Activated T-helper 9 cell treated with anti-CD3 and anti-CD28 coated beads, Interleukin-2, amount 50 U/mL, for 16 hours (primary cell): ENCODE measurements at regions not wholly inside any gene's neighbourhood (a gene's known extent, or its start where the extent isn't known, plus 50 kb on each side); places are given as distances from the start of the nearest gene placed in this dataset.

Experiments
- DNase-seq: peaks from one replicate; pipeline ENCODE4 v3.0.0-alpha.2; 2020; ENCODE audit warnings: low read depth

DNA sequence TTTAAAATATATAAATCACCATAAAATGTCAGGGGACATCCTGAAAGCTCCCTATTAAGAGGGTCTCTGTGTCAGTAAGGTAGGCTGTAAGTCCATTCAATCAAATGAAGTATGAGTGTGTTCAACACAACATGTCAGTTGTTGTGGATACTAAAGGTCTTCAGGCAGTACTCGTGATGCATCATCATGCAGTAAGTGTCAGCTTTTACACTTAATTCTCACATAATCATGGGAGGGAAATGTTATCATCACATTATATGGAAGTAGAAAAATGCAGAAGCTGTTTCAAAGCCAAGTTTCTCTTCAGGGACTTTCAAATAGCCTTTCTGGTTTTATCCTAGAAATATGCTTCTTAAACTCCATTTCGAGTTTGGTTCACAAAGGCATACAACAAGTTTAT is 477.1 kb upstream of the ID2 start:
- DNase-seq, result no peak

DNA sequence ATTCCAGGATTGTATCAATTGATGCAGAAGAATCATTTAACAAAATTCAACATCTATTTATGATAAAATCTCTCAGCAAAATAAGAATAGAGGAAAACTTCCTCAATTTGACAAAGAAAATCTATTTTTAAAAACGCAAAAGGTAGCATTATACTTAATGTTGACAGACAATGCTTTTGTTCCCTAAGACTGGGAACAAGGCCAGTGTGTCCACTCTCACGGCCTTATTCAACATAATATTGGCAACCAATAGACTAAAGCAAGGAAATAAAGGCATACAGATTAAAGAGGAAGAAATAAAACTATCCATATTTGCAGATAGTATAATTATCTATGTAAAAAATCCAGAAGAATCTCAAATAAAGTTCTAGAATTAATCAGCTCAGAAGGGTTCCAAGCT is 472.4 kb upstream of the ID2 start:
- no peak for DNase-seq

DNA sequence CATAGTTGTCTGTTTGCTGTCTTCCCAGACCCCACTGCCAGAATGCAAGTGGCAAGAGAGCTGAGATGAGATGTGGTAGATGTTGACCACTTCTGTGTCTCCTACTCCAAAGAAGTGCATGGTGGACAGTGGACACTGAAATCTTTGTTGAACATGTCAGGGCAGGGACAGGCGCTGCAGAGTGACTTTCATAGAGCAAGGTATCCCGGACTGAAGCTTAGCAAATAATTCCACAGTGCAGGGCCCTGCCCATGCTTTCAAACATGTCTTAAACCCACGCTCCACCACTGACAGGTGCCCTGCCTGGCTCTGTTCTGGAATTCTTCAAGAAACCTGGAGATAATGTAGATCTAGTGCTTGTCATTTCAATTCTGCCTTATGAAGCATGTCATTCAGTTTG is 470.5 kb upstream of the ID2 start:
- no peak for DNase-seq

DNA sequence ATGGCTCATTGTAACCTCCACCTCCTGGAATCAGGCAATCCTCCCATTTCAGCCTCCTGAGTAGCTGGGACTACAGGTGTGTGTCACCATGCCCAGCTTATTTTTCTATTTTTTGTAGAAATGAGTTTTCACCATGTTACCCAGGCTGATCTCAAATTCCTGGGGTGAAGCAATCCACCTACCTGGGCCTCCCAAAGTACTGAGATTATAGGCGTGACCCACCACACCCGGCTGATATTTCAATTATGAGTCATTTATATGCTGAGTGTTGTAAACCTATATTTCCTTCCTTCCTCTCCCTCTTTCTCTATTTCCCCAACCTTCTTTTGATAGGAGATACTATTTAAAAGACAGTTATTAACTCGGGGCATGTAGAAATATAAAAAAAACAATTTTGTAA is 469.6 kb upstream of the ID2 start:
- no peak for DNase-seq

GRCh38 chr2:8214036-8214615 is 467.7 kb upstream of the ID2 start:
- DNase-seq, result no peak

- DNase-seq, result no peak
Observed at GRCh38 chr2:8215159-8215863, 466.5 kb upstream of the ID2 start.

DNA sequence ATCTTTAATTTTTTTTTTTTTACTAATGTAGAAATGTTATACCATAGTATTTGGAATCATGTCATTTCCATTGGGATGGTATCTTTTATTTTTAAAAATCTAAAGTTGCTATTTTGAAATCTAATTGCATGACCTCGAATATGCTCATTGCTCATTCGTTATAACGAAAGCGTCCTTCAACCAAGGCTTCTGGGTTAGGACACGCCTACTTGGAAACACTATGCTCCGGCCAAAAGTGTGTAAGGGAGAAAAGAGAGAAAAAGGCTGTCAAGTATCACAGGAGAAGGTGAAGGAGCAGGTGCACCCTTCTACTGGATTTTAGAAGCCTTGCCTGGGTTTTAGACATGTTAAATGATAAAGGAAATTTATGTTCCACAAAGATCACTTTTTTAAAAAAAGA is 465.9 kb upstream of the ID2 start:
- no peak for DNase-seq

DNA sequence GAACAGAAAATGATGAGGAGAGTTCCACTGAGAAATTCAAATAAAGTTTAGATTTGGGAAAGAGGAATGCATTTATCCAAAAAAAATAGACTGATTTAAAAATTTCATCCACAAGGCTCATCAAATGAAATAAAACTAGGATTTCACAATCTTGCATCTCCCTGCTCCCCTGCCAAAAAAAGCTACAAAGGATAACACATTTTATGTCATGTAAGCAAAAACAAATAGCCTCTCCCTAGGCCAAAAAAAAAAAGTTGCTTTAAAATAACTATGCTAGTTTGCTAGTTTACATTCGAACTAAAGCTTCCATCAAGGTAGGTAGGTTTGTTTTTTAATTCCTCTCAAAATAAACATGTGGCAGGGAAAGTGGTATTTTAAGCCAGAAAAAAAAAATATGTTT is 465.5 kb upstream of the ID2 start:
- DNase-seq, result no peak

GRCh38 chr2:8217468-8218030 is 464.3 kb upstream of the ID2 start:
- DNase-seq, result no peak

DNA sequence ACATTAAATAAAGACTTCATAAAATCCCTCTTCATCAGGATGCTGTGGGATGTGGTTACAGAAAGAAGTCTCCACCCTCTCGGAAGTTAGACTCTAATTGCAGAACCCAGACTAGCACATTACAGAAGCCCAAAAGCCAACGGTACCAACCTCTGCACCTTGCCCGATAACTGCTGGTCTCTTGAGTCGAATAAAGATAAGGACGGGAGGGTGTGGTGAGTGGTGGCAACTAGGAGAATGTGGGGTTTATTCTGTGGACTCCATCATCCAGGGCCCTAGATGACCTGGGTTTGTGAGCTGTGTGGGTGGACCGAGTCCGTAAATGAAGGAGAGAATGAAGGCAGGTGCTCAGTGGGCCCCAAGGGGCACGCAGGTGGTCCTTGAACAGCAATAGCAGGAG is 462.8 kb upstream of the ID2 start:
- no peak for DNase-seq

- DNase-seq, result no peak
Observed at GRCh38 chr2:8219631-8220355, 462.1 kb upstream of the ID2 start.

GRCh38 chr2:8222979-8223694 is 458.7 kb upstream of the ID2 start:
- no peak for DNase-seq

DNA sequence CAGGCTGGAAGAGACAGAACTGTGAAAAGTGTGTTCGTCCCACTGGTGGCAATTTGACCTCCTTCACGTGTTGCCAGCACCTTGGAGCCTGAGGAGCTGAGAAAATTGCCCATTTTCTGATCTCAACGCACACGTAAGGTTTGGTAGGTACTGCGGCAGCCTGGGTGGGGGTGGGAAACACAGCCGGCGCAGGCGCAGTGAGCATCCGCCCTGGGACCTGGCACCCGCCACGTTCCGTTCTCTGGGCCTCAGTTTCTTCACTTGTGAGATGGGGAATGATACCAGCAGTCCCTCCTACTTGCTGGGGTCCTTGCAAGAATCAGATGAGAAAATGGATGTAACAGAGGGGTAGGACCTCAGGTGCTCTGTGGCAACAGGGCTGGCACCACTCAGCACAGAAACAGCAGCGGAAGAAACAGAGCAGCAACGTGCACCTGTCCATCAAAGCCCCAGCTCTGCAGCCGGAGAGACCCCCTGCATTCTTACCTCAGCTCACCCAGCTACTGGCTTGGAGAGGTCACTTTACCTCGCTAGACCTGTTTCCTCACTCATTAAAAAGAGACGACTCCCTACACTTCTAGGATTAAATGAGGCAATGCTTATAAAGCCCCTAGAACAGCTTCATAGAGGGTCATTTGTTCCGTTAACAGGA is 458.0 kb upstream of the ID2 start:
- DNase-seq, result no peak

DNA sequence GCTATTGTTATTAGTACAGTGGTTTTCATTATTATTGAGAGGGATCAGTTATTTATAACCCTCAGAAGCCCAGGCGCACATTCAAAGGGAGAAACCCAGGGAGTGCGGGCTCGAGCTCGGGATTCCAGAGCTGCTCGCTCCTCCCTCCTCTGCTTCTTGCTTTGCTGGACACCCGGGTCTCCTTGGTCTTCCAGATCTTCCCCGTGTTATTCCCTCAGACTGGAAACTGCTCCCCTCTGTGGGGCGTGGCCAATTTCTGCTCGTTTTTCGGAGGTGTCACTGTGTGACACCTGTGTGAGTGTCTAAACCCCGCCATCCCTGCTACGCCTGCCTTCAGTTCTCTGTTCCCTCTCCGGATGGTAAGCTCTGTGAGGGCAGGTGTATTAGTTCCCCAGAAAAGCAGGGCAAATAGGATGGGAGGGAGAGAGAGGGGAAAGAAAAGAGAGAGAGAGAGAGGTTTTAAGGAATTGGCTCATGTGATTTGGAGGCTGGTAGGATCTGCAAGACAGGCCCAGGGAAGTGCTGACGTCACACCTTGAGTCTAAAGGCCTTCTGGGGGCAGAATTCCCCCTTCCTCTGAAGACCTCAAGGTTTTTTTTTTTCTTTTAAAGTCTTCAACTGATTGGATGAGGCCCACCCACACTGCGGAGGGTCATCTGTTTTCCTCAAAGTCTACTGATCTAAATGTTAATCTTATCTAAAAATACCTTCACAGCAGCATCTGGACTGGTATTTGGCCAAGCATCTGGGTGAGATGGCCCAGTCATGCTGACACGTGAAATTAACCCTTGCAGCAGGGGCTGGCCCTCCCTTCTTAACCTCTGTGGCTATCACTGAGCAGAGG is 457.3 kb upstream of the ID2 start:
- DNase-seq, result no peak

DNA sequence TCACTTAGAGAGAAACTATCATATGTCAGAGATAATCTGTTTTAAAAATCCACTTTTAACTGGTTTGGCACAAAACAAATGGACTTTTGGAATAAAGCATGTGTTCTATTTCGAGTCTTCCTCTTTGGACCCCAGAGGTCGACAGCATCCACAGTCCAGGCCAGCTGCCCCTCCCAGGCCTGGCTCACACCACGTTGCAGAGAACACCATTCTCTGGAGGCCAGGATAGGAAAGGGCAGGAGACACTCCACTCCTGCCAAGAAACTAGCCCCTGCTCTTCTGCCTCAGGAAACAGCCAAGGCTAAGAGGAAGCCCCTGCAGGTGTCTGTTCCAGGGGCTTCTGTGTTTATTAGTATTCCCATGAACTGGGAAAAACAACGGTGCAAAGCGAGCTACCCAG is 456.6 kb upstream of the ID2 start:
- no peak for DNase-seq

DNA sequence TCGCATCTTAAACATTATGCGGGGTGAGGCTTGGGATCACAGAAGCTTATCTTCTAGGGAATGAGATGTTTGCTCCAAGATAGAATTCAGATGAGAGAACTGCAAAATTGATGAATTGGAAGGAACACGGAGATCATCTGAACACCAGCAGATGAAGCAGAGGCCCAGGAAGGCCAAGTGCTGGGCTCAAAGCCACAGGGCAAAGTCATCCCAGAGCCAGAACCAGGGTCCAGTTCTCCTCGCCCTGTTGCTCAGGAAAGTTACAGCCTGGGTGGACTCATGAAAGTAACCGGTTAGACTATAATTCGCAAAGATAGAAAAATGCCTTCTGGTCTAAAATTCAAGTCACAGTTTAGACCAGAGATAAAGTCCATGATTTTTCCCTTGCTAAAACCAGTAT is 456.1 kb upstream of the ID2 start:
- DNase-seq, result no peak

GRCh38 chr2:8229546-8229986 is 452.3 kb upstream of the ID2 start:
- peak; percentile 6 for DNase-seq

DNA sequence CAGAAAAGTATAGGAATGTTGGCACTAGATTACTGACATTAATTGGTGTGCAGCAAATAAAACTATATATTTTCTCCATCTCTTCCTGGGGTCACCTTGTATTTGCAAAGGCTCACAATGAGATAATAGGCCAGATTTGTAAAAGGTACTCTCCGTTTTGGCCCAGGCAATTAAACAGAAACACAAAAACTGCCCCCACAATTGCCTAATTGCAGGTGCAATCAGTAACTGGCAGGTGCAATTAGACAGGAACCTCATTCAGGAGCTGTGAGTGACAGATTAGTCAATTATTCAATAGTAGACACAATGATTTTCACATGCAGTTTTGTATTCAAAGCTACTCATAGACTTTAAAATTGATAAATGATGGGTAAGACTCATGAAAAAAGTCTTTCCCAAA is 451.4 kb upstream of the ID2 start:
- DNase-seq, result no peak

DNA sequence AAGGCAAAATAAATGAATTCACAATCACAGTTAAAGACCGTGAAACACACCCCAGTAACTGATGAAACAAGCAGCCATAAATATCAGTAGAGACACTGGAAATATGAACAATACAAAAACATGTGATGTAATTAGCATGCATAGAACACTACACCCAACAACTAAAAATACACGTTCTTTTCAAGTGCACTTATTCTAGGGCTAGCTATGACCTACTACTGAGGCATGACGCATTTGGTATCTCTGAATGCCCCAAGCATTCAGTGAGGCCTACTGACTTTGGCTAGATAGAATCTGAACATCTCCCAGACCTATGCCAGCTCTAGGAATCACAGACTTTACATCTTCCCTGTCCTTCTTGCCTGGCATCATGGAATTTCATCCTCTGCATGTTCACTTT is 450.0 kb upstream of the ID2 start:
- DNase-seq, result no peak

DNA sequence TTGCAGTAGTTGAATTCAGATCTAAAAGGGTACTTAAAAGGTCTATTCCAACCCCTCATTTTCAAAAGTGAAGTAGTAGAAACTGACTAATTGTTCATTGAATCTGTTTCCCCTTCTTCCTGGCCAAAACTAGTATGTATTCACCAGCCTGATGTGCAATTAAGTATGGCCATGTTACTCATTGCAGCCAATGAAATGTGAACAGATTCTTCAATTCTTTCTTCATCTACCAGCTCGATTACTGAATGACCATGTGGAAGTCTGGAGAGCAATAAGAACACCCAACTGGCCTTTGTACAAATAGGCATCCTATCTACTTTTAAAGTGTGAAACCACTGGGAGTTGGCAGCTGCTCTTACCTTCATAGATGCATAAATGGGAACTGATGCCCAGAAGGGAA is 449.0 kb upstream of the ID2 start:
- no peak for DNase-seq

DNA sequence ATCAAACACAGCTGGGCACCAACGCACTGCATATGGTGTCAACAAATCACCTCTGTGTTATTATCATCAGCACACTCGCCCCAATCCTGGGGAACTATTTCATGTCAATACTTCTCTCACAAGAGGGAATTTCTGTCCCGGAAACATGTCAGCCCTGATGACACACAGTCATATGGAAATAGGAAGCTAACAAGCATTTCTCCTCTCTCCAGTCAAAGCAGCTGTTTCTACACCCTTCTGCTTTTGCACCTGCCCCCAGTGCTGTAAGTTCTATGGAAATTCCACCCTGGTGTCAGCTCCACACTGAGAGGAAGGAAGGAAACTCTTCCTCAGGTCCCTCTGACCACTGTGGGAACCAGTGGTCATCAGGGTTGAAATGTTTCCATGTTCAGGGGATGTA is 447.6 kb upstream of the ID2 start:
- no peak for DNase-seq
